ENCODE measurements at regions not wholly inside any gene's neighbourhood (a gene's known extent, or its start where the extent isn't known, plus 50 kb on each side); places are given as distances from the start of the nearest gene placed in this dataset.

GRCh38 chr3:194745422-194746184 lies 59.9 kb downstream of the FAM43A start:
- H2AFZ ChIP-seq (ENCODE audit: insufficient read depth, low read depth, low read length, poor library complexity, severe bottlenecking) = no peak overlapping the region
- H3K4me2 ChIP-seq (replicated peaks; ENCODE audit: low read depth, low read length, poor library complexity, severe bottlenecking) = no peak overlapping the region
- WGBS (ENCODE audit: insufficient coverage) = 78% methylated on average over 4 of the region's 9 CpGs

More at GRCh38 chr3:194745422-194746184, 59.9 kb downstream of the FAM43A start:
- Histone ChIP-seq H3K9me3 (ENCODE audit: control extremely low read depth in 1 of 3, control insufficient read depth in 2 of 3, insufficient read depth in 1 of 3, low read length in 2 of 3) (no peaks in the 10 kb centered on the region), H3K27ac (ENCODE audit: low read length in 2 of 2) (no peak overlapping the region), H3K79me2 (ENCODE audit: control insufficient read depth, insufficient read depth, low read length) (no peaks in the 10 kb centered on the region), H3K4me3 (ENCODE audit: control extremely low read depth in 1 of 5, extremely low read depth in 1 of 5, insufficient read depth in 1 of 5, low read depth in 2 of 5, low read length in 4 of 5) (no peak overlapping the region), H3K36me3 (replicated peaks in 1 of 2; ENCODE audit: control extremely low read depth in 1 of 2, control insufficient read depth in 1 of 2, extremely low read depth in 1 of 2, insufficient read depth in 2 of 2, low read length in 1 of 2) (no peaks in the 10 kb centered on the region), H4K20me1 (ENCODE audit: control insufficient read depth, insufficient read depth, low read length, poor library complexity, severe bottlenecking) (no peaks in the 10 kb centered on the region), H3K27me3 (replicated peaks in 1 of 4; ENCODE audit: control extremely low read depth in 1 of 4, control insufficient read depth in 3 of 4, insufficient read depth in 4 of 4, low read length in 3 of 4) (no peaks in the 10 kb centered on the region), H3K4me1 (ENCODE audit: control insufficient read depth in 2 of 2, insufficient read depth in 2 of 2, low read length in 2 of 2) (peaks cover 0 to 6% of the 10 kb centered on the region in 2 donors), H3K9ac (ENCODE audit: low read length) (no peak overlapping the region)
- ATAC-seq (ENCODE audit: low read depth) (no peak), DNase-seq (no peak)
- H3K4me1 Mint-ChIP-seq = peaks cover 21% of the 10 kb centered on the region
- peaks cover 3% of the 10 kb centered on the region for H3K27me3 Mint-ChIP-seq
- H3K4me3 Mint-ChIP-seq = no peak overlapping the region
- no peak overlapping the region for H3K27ac Mint-ChIP-seq
- no peak for TF ChIP-seq CTCF (IDR thresholded peaks at IDR 0.05)
- no peak for TF ChIP-seq EZH2 (IDR thresholded peaks at IDR 0.05; ENCODE audit: borderline replicate concordance, insufficient read depth, low read depth, low read length, poor library complexity, severe bottlenecking)
- ChIA-PET CTCF (interaction anchor here (1.5 kb wide), 1 partner anchor 58 kb away, joined by 4 read pairs; no protein-coding TSS in a partner anchor), POLR2A (no interaction called here)
- H3K9me3 Mint-ChIP-seq (ENCODE audit: insufficient read depth) = no peaks in the 10 kb centered on the region
- intact Hi-C loops (cut with micrococcal nuclease) = no loop called here

Data from B cell (primary cell).